PC-9 (cell line): ENCODE measurements at regions not wholly inside any gene's neighbourhood (a gene's known extent, or its start where the extent isn't known, plus 50 kb on each side); places are given as distances from the start of the nearest gene placed in this dataset.

Source experiments
- BruUV-seq: library from RNA; stranded (reverse); fragments of 400-500 nt; replicated peaks from 2 replicates; lab custom pipeline; 2021; lab: Mats Ljungman, UMichigan
- CTCF ChIA-PET: fragments of 300-600 bp; sonication (Branson Sonifier 250); formaldehyde crosslinking; loops from one replicate; lab custom pipeline; 2022; ENCODE audit warnings: antibody characterized with exemption; lab: Charles Lee
- POLR2A ChIA-PET: fragments of 300-600 bp; sonication (Branson Sonifier 250); formaldehyde crosslinking; loops from one replicate; lab custom pipeline; 2022; ENCODE audit warnings: antibody characterized with exemption; ENCODE audit not compliant: unreplicated experiment; lab: Charles Lee
- DNase-seq, 2 experiments: peaks; one replicate each; pipeline versions ENCODE4 v3.0.0 to v3.0.0-alpha.2; 2015 to 2022; ENCODE audit warnings: mixed read lengths in 1 of 2
- H2AFZ ChIP-seq: fragments of 200-600 bp; sonication (generic); 2 replicates; pipeline ENCODE4 v1.8.1; 2017; ENCODE audit warnings: antibody characterized with exemption
- H3F3A ChIP-seq: fragments of 200-600 bp; sonication (generic); 2 replicates; pipeline ENCODE4 v1.8.1; 2017; ENCODE audit warnings: antibody characterized with exemption, mild to moderate bottlenecking, low read depth; ENCODE audit not compliant: insufficient read depth
- H3K27ac ChIP-seq: fragments of 200-600 bp; sonication (generic); 2 replicates; pipeline ENCODE4 v1.6.1; 2016; ENCODE audit warnings: mixed run types
- H3K27me3 ChIP-seq: fragments of 200-600 bp; sonication (generic); 2 replicates; pipeline ENCODE4 v1.6.1; 2016; ENCODE audit warnings: low read depth, mixed run types; ENCODE audit not compliant: insufficient read depth
- H3K36me3 ChIP-seq: fragments of 200-600 bp; sonication (generic); 2 replicates; pipeline ENCODE4 v1.6.1; 2016; ENCODE audit warnings: low read depth, mixed run types
- H3K4me1 ChIP-seq: fragments of 200-600 bp; sonication (generic); replicated peaks from 2 replicates; pipeline ENCODE4 v1.6.1; 2016; ENCODE audit warnings: mixed run types; ENCODE audit not compliant: insufficient read depth
- H3K4me2 ChIP-seq: fragments of 200-600 bp; sonication (generic); 2 replicates; pipeline ENCODE4 v1.6.1; 2017; ENCODE audit warnings: mixed run types
- H3K4me3 ChIP-seq: fragments of 200-600 bp; sonication (generic); 2 replicates; pipeline ENCODE4 v1.6.1; 2016; ENCODE audit warnings: mixed run types
- H3K79me2 ChIP-seq: fragments of 200-600 bp; sonication (generic); 2 replicates; pipeline ENCODE4 v1.6.1; 2017; ENCODE audit warnings: low read depth, mixed run types
- H3K9me2 ChIP-seq: fragments of 200-600 bp; sonication (generic); 2 replicates; pipeline ENCODE4 v1.8.1; 2017; ENCODE audit warnings: mild to moderate bottlenecking; ENCODE audit not compliant: insufficient read depth
- H3K9me3 ChIP-seq: fragments of 200-600 bp; sonication (generic); 2 replicates; pipeline ENCODE4 v1.8.1; 2016; ENCODE audit warnings: low read depth; ENCODE audit not compliant: insufficient read depth
- H4K20me1 ChIP-seq: fragments of 200-600 bp; sonication (generic); 2 replicates; pipeline ENCODE4 v1.8.1; 2017; ENCODE audit not compliant: insufficient read depth
- CTCF ChIP-seq: fragments of 200-600 bp; sonication (generic); conservative IDR thresholded peaks from 2 replicates; pipeline ENCODE4 v1.6.1; 2017; ENCODE audit warnings: mixed run types, antibody characterized with exemption, mild to moderate bottlenecking, moderate library complexity
- EZH2 ChIP-seq: fragments of 200-600 bp; sonication (generic); IDR thresholded peaks from 2 replicates; pipeline ENCODE4 v1.8.0; 2017; ENCODE audit warnings: antibody characterized with exemption, low read depth
- intact Hi-C: fragments of 100-400 bp; cut with micrococcal nuclease; formaldehyde crosslinking; loops from one replicate; pipeline ENCODE4 v1.10.0; 2022; ENCODE audit not compliant: unreplicated experiment

- POLR2A ChIA-PET, result no interaction called here
- Histone ChIP-seq H3K4me2 (no peak overlapping the region), H3K4me3 (no peak overlapping the region), H2AFZ (no peak overlapping the region), H3K79me2 (no peaks in the 10 kb centered on the region), H3K27ac (no peak overlapping the region), H3K27me3 (no peaks in the 10 kb centered on the region), H3K4me1 (0 out of 2 replicates have a peak, but pooled peaks cover 5% of the 10 kb centered on the region), H3K36me3 (no peaks in the 10 kb centered on the region), H4K20me1 (no peaks in the 10 kb centered on the region), H3K9me3 (no peaks in the 10 kb centered on the region), H3F3A (no peaks in the 10 kb centered on the region), H3K9me2 (no peaks in the 10 kb centered on the region)
- no peak for DNase-seq
- CTCF ChIA-PET, result no interaction called here
- no peak for TF ChIP-seq CTCF
- TF ChIP-seq EZH2, result no peak
- intact Hi-C loops, result loop anchor here (10.0 kb wide), 1 partner anchor 114 kb away; no protein-coding TSS in a partner anchor
- BruUV-seq, result no TSS peak
Observed at GRCh38 chrX:65591206-65591605, 56.6 kb upstream of the LAS1L start.

- intact Hi-C loops, result no loop called here
- no peak for TF ChIP-seq EZH2
- TF ChIP-seq CTCF, result no peak
- H3K4me2 ChIP-seq, result no peak overlapping the region
- H3K9me2 ChIP-seq, result no peaks in the 10 kb centered on the region
- H3K27ac ChIP-seq, result no peak overlapping the region
- H4K20me1 ChIP-seq, result no peaks in the 10 kb centered on the region
- no peaks in the 10 kb centered on the region for H3K4me1 ChIP-seq
- H3K27me3 ChIP-seq, result no peaks in the 10 kb centered on the region
- H3K79me2 ChIP-seq, result no peaks in the 10 kb centered on the region
- POLR2A ChIA-PET, result no interaction called here
- no peaks in the 10 kb centered on the region for H3F3A ChIP-seq
- H2AFZ ChIP-seq, result no peak overlapping the region
- H3K9me3 ChIP-seq, result no peaks in the 10 kb centered on the region
- no peaks in the 10 kb centered on the region for H3K36me3 ChIP-seq
- no peak for DNase-seq
- H3K4me3 ChIP-seq, result no peak overlapping the region
- BruUV-seq, result no TSS peak
- CTCF ChIA-PET, result interaction anchor here (0.6 kb wide), 1 partner anchor 131 kb away, joined by 9 read pairs; no protein-coding TSS in a partner anchor
Observed at GRCh38 chrX:65589304-65589703, 54.7 kb upstream of the LAS1L start.

GRCh38 chrX:65588795-65589194 lies 54.2 kb upstream of the LAS1L start:
- H3K27me3 ChIP-seq, result no peaks in the 10 kb centered on the region
- H3K9me2 ChIP-seq, result no peaks in the 10 kb centered on the region
- DNase-seq, result no peak
- H3K4me1 ChIP-seq, result no peaks in the 10 kb centered on the region
- no peak for TF ChIP-seq EZH2
- TF ChIP-seq CTCF, result no peak
- H4K20me1 ChIP-seq, result no peaks in the 10 kb centered on the region
- intact Hi-C loops, result no loop called here
- H3K4me2 ChIP-seq, result no peak overlapping the region
- H3F3A ChIP-seq, result no peaks in the 10 kb centered on the region
- no peaks in the 10 kb centered on the region for H3K79me2 ChIP-seq
- ChIA-PET POLR2A (no interaction called here), CTCF (interaction anchor here (0.6 kb wide), 2 partner anchors 24 to 132 kb away, joined by 9 to 23 read pairs; no protein-coding TSS in a partner anchor)
- H3K4me3 ChIP-seq, result no peak overlapping the region
- no peaks in the 10 kb centered on the region for H3K9me3 ChIP-seq
- BruUV-seq, result no TSS peak
- no peak overlapping the region for H3K27ac ChIP-seq
- no peak overlapping the region for H2AFZ ChIP-seq
- H3K36me3 ChIP-seq, result no peaks in the 10 kb centered on the region
